HG03521 (cell line): ENCODE measurements at regions not wholly inside any gene's neighbourhood (a gene's known extent, or its start where the extent isn't known, plus 50 kb on each side); places are given as distances from the start of the nearest gene placed in this dataset.

Source experiments
- ATAC-seq: cut with Tn5 transposase; IDR thresholded peaks from one replicate; pipeline ENCODE4 v1.9.1; 2021; ENCODE audit warnings: mild to moderate bottlenecking, moderate library complexity; ENCODE audit not compliant: unreplicated experiment

DNA sequence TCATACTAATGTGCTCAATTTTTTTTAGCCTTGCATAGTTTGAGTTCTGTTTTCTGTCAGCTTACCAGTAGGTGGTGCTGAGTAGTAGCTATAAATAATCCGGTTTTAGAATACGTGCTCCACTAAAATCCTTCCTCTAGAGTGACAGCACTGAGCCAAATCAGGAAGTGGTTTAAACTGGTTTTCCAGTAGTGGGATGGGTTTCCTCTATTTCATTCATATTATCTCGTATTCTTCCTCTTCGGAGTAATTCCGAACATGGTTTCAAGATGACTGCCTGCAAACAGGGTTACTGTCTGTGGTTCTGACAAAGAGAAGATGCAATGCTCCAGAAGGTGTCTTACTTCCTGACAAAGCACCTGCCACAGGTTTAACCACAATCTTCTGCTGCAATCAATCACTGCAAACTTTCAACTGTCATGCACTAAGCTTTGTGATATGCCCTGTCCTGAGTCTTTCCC, 496.9 kb upstream of the VRK2 start:
- peak; percentile 54 for ATAC-seq

DNA sequence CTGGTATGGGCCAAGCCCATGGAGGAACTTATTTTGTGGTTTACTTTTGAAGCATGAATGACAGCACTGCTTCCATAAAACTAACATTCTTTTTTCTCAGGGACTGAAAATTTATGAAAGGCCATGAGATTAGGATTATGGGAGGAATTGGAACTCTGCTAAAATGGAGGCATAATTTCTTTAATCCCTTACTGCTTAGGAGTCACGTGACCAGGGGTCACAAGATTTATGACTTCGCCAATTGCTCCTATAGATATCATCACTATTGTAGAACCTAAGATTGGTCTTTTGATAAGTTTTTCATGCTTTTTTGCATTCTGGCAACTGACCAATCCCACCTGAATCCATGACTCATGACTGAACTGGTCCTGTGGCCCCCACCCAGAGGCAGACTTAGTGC, 495.7 kb upstream of the VRK2 start:
- no peak for ATAC-seq

DNA sequence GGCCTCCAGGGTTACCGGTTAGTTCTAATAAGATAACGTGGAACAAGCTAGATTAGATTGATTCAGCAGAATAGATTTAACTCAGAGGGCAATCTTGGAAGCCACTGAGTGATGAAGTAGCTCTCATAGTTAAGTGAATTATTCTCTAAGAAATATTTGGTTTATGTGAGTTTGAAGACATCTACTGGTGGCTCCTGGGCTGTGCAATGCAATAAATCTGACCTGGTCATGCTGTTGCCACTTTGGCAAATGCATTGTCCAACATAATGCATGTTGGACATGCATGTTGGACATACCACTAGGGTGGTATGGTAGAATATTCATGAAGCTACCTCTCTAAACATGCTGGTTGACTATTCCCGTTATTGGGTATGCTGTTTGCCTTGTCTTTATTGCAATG, 493.7 kb upstream of the VRK2 start:
- no peak for ATAC-seq

DNA sequence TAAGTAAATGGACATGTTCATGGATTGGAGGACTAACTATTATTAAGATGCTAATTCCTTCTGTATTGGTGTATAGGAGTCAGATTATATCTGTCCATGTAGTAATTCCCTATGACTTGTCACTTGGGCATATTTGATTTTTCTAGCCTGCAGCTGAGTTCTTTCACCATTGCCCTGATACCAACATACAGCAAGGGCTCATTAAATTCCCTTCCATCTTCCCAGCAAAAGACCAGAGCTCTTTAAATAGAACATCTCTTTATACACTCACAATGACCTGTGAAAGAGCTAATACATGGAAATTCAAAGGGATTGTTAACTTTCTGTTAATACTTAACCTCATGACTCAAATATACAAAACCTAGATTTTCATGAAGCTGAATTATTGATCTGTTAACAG, 492.3 kb upstream of the VRK2 start:
- ATAC-seq, result no peak

DNA sequence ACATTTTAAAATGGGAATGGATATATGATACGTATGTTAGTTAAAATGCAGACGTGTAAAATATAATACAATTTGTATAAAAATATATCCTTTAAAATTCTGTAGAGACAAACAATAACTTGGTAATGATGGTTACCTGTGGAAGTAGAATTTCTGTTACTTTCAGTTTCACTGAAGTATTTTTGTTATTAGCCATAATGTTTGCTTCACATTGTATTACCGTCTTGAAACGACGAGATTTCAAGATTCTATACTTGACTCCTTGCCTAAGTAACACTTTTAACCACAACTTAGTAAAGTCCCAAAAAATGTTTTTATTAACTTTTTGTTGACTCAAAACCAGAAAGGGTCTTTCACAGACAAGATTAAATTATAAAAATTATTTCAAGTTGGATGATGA, 488.3 kb upstream of the VRK2 start:
- ATAC-seq, result no peak

DNA sequence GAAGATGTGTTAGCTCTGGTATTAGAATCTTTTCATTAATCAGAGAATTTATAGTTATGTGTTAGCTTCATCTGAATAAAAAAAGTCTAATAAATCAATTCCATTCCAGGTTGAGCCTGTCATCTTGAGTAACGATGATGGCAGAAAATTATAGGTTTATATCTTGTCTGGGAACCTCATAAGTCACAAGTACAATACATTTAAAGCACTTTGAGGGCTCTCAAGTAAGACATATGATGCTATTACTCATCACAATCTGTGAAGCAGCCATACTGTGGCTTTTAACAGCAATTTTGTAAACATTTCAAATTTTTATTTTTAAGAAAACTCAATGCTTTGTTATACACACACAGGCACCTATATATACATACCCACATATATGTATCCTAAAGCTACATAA, 484.1 kb upstream of the VRK2 start:
- no peak for ATAC-seq

DNA sequence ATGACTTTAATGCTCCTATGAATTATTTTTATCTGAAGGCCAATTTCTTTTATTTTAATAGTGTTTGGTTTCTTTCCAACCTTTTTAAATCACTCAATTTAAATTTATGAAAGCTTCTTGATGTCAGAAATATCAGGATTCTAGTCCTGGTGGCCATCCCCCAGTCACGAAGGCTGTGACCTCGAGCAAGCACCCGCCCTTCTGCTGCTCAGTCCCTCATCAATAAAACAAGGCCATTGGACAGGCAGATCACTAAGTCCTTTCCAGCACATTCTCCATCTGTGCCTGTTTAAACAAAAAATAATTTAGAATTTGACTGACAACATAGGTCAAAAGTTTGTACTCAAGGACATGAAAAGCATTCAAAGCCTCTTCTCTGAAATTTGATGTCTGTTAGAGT, 483.6 kb upstream of the VRK2 start:
- ATAC-seq, result no peak

DNA sequence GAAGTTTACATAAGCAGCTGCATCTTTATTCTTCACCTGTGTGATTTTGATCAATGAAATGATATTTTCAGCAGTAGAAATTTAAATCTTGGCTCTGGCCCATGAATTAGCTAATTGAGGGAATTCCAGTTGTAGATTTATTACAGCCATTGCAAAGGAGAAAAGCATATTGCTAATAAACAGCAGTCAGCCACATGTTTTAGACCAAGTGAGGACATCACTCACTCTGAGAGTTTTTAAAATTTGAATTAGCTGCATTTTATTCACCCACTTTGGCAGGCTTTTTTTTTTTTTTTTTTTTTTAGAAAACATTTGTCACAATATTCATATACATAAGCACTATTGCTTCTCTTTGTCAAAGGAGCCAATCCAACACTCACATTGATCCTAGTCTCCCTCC, 479.4 kb upstream of the VRK2 start:
- ATAC-seq, result no peak

DNA sequence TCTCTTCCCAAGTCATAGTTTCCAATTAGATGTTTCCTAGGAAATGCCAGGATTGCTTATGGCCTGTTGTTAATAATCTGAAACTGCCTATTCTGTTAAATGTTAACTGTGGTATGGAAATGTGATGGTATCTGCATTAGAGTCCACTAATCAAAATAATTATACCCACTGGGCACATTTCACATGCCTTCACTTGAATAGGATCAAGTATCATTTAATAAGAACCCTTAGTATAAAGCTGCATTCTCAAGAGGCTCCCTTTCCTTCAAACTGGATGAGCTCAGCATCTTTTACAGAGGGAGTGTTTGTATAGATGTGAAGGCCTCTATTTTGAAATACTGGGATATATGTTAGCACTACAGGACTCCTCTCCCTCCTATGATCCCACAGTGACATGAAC, 477.2 kb upstream of the VRK2 start:
- ATAC-seq, result no peak

DNA sequence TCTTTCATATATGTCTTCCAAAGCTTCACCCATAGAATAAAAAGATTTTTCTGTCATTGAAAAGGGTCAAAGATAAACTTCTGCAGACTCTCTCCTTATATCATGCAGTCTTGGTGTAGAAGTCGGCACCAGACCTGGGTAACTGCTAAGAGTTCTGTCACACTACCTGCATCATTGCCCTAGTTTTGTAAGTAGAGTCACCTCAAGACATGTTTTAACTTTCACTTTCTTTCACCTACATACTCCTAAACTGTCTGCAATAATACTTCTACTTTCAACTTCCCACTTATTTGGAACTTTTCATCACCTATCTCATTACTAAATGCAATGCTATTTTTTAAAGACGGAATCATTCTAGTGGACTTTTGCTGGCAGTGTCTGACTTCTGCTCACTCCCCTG, 475.6 kb upstream of the VRK2 start:
- no peak for ATAC-seq

DNA sequence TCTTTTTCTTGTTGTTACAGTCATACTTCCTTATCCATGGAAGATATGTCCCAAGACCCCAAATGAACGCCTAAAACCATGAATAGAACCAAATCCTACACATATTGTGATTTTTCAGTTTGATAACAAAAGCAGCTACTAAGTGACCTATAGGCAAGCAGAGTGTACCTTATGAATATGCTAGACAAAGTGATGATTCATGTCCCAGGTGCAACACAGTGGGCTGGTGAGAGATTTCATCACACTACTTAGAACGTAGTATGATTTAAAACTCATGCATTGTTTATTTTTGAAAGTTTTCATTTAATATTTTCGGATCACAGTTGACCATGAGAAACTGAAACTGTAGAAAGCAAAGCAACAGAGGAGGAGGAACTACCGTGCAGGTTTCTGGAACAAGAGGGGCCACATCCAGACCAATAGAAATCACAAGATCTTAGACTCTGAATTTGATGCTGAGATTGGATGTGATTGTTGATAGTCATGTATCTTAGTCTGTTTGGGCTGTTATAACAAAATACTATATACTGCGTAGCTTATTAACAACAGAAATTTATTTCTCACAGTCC, 470.8 kb upstream of the VRK2 start:
- ATAC-seq, result no peak

DNA sequence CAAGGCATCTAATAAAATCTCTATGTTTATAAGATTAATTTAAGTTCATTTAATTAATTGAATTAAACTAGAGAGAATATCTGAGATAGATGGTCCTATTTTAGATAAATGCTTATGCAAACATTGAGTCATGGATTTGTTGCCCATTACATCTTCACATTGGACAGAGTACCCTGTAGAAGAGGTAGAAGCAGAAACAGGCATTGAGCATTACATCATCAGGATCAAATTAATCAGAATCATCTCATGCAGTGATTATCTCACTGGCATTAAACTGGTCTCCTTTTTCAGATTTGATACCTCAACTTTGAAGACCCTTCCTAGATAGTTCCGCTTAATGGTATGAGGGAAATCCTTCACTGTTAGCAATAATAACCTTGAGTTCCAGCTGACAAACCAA, 469.6 kb upstream of the VRK2 start:
- no peak for ATAC-seq

DNA sequence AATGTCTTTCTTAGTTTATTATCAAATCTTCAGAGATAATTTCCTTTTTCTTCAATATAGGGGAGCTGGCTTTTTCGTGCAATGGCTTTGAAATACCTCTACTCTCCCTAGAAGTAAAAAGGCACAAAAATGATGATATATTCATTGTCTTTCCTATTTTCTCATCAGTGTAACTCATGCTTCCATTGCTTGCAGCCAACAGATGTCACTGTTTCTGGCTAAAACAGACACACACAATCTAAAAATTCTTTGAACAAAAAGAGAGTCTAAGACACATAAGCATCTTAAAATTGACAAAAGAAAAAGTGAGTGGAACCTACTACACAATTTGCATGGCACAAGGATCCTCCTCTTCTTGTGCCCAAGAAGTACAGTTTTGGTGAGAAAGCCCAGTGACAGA, 448.7 kb upstream of the VRK2 start:
- ATAC-seq, result no peak

DNA sequence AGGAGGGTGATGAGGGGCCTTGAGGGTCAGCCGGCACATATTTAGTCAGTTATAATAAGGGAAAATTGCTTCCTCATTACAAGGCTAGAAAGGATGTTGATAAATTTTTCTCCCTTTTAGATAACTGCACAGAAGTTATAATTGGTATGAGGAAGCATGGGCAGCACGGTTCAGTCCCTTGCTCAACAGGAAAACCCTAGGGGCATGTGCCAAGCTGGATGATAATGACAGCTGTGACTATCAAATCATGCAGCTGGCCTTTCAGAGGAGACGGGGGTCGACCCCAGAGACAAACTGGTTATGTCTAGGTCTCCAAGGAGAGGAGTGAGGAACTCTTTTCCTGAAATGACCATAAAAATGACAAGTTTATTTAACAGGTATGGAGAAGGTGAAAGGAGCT, 448.1 kb upstream of the VRK2 start:
- ATAC-seq, result no peak

DNA sequence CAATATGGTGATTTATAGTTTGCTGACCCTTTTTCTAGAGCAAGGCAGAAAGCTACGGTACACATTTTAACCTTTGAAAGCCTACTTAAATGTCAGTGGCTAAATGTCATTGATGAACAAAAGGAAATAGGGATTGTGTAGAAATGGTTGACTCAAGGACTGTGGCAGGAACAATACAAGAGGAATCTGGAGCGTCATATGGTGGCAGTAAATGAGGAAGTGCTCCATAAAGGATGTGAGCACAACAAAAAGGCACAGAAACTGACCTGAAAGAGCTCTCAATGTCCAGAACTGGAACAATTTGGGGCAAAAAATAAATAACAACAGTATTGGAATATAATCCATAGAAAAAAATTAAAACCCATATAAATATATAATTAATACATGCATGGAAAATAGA, 443.9 kb upstream of the VRK2 start:
- no peak for ATAC-seq

DNA sequence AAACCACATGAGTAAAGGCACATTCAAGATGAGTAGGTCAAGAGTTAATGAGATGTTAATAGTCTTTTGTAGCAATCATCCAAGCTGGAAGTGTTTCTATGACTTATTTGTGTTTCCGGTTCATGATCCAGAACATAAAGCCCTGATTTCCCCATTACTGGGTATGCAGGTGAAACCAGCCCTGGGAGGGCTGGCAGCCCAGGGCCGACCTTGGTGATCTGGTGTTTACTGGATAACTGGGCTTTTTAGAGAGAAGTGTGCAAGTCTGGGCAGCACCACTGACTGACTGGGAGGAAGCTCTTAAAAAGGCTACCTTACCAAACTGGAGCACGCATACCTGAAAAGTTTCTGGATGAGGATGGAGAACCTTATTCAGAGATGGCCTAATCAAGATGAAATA, 431.6 kb upstream of the VRK2 start:
- ATAC-seq, result no peak

DNA sequence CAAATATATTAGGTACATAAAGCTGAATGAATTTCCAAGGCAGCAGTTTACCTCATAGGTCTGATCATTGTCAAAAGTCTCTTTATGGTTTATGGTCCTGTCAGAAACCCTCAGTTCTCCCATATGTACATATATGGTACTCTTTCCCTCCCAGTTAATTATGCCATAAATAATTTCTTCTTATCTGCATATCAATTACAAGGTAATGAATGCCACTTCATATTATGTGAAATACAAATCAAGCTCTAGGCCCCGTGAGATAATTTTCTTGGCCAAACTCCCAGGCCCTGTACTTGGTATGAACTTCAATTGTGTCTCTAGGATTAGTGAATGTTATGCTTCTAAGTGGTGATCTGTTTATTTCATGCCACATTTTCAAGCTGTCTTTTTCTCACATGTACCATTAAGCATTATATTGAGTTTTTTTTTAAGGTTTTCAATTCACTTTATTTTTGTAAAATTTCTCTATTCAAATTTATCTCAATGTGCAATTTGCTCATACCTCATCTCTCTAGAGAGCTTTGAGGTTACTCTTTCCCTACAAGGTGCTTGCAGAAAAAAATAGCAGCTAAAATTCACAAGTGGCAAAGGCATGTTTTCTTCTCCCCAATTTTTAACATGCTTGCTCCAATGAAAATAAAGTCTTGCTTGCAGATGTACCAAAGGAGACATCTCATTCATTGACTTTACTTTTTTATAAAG, 430.6 kb upstream of the VRK2 start:
- no peak for ATAC-seq

DNA sequence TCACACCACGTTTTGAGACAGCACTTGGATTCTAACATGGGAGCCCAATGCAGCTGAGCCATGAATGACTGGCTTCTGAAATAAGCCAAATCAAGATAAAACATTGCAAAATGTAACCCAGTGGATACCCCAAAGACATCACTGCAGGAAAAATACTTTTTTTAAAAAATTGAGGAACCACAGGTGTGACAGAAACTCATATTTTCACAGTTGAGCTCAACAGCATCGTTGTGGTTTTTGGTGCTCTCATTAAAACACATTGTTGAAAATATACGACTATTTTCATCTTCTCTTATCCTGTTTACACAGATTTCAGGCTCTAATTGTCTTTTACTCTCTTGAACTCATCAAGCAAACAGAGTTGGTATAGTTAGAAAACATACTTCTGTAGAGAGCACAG, 429.3 kb upstream of the VRK2 start:
- no peak for ATAC-seq

DNA sequence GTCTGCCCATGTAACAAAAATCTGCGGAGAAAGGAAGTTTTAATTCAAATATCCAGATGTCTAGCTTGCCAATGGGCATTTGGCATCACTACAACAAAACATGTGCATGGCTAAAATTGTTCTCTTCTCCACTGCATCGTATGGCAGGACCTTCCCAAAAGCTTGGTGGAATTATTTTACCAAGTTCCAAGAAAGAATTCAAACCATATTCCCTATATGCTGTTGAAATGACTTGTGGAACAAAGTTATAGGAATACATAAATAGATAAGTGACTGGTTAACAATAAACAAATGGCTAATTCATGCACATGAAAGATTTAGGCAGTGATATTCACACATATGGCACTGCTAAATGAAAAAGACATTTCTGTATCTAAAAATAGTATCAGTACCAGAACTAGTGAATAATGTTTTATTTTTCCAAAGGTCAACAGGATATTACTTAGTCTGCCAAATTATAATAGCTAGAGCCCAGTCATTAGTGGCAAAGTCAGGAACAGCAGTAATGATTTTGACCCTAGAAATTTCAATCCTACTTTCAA, 425.4 kb upstream of the VRK2 start:
- no peak for ATAC-seq

DNA sequence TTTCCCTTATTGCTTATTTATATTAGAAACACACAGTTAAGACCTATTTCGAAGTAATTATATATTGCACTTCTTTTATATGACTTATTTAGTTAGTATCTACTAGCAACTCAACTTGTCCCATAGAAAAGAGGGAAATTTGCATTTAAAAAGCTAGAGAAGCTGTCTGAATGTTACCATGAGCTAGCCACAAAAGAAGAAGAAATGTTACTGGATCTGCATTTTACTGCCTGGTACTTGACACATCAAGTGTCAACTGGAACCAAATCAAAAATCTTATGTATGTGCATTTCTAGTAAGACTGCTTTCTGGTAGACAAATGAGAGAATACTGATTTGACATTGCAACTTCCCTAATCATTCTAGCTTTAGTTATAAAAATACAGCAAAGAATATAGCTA, 424.6 kb upstream of the VRK2 start:
- no peak for ATAC-seq

DNA sequence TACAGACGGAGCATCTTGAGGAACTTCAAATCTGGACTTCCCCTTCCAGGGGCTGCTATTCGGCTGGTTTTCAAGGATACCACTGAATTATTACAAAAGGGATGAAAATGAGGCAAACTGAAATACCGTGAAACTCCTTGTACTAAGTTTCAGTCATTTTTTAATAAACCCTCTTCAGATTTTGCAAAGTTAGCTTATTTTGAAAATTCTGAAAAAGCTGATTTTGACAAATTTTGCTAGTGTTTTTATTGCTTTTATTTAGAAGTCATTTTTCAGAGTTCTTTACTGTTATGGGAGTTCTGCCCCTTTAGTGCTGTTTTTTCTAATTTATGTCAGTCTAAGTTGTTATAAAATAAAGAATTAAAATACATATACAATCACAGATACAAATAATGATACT, 390.4 kb upstream of the VRK2 start:
- ATAC-seq, result no peak

DNA sequence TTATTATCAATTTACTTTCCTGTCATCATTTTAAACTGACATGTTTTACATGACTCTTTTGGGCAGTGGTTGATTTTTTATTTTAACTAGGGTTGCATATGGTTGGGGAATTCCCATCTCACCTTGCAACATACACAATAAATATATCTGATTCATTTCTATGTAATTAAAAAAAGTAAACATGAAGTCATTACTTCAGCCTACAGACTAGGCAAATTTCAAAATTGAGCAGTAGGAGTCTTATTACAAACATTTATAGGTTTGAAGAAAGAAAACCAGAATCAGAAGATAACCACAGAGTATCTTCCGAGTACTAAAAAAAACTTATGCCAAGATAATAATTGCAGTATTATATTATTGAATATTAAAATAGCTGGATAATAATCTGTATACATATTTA, 377.0 kb upstream of the VRK2 start:
- no peak for ATAC-seq

DNA sequence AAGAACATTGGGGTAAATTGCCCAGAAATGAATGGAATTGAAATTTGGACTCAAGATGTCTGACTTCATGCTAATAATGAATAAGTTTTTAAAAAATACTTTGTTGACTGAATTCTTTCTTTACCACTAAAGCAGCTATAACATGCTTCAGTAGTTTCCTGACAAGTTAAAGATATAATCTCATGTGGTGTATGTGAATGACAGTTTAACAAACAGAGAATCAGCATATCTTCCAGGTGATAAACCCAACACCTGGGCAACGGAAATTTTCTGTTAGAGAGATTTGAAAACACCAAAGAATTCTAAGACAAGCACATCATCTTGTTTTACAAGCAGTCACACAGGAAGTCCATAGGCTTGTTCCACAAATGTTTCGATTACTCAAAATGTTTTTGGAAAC, 372.6 kb upstream of the VRK2 start:
- no peak for ATAC-seq
